ENCODE measurements at regions not wholly inside any gene's neighbourhood (a gene's known extent, or its start where the extent isn't known, plus 50 kb on each side); places are given as distances from the start of the nearest gene placed in this dataset.

- TF ChIP-seq MAX (IDR thresholded peaks at IDR 0.05) = no peak
- TF ChIP-seq RXRA (IDR thresholded peaks at IDR 0.05) = no peak
- TF ChIP-seq YY1 (IDR thresholded peaks at IDR 0.05) = no peak
Measured at GRCh38 chr3:42025370-42026138, 63.7 kb upstream of the ULK4 start.

All from liver (tissue), 2 donors.